Activated T-cell treated with anti-CD3 and anti-CD28 coated beads, Interleukin-2, amount 50 U/mL, for 4 hours (primary cell): ENCODE measurements at regions not wholly inside any gene's neighbourhood (a gene's known extent, or its start where the extent isn't known, plus 50 kb on each side); places are given as distances from the start of the nearest gene placed in this dataset.

Source experiments
- ATAC-seq, 2 donors: fragments of 200-7000 bp; cut with Tn5 transposase; one replicate each; pipeline ENCODE4 v1.10.0; 2021
- DNase-seq: peaks from one replicate; pipeline ENCODE4 v3.0.0-alpha.2; 2020
- H3K27me3 Mint-ChIP-seq: one replicate; pipeline ENCODE4 v1.8.0; 2021; ENCODE audit warnings: low read depth, mixed read lengths
- H3K36me3 Mint-ChIP-seq: one replicate; pipeline ENCODE4 v1.8.0; 2022; ENCODE audit warnings: mixed read lengths; ENCODE audit not compliant: insufficient read depth
- H3K4me1 Mint-ChIP-seq: one replicate; pipeline ENCODE4 v1.8.0; 2021; ENCODE audit warnings: low read depth, mixed read lengths
- H3K4me3 Mint-ChIP-seq: one replicate; pipeline ENCODE4 v1.8.0; 2021; ENCODE audit warnings: mild to moderate bottlenecking, moderate library complexity, mixed read lengths
- H3K9me3 Mint-ChIP-seq: one replicate; pipeline ENCODE4 v1.8.0; 2021; ENCODE audit warnings: mixed read lengths

GRCh38 chr9:19989213-19989612, 200.4 kb upstream of the SLC24A2 start:
- H3K36me3 Mint-ChIP-seq = no peaks in the 10 kb centered on the region
- no peak overlapping the region for H3K4me3 Mint-ChIP-seq
- H3K9me3 Mint-ChIP-seq = no peaks in the 10 kb centered on the region
- peaks cover 11% of the 10 kb centered on the region for H3K4me1 Mint-ChIP-seq
- ATAC-seq (no peak), DNase-seq (no peak)
- H3K27me3 Mint-ChIP-seq = no peaks in the 10 kb centered on the region

DNA sequence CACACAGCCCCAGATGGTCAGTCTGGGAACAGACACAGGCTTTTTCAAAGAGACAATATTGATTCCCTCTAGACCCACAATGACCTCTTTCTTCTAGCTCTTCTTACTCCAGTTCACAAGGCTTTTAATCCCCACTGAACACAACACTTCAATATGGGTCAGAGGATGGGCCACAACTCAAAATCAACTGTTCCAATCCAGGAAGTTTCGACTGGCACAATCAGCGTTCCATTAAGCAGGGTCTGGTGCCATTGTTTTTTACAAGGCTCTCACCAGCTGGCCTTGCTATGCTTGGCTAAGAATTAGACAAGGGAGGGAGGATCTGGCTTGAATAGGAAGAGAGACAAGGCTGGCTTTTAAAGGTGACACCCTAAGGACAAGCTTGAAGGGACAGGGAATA, 199.4 kb upstream of the SLC24A2 start:
- Mint-ChIP-seq H3K9me3 (no peaks in the 10 kb centered on the region), H3K4me3 (no peak overlapping the region)
- no peak for ATAC-seq

GRCh38 chr9:19985081-19985480, 196.2 kb upstream of the SLC24A2 start:
- no peaks in the 10 kb centered on the region for H3K36me3 Mint-ChIP-seq
- no peak overlapping the region for H3K4me3 Mint-ChIP-seq
- H3K27me3 Mint-ChIP-seq = no peaks in the 10 kb centered on the region
- no peak for ATAC-seq
- no peaks in the 10 kb centered on the region for H3K9me3 Mint-ChIP-seq
- DNase-seq = no peak
- H3K4me1 Mint-ChIP-seq = no peaks in the 10 kb centered on the region

More for the DNA sequence above, 199.4 kb upstream of the SLC24A2 start:
- H3K36me3 Mint-ChIP-seq = no peaks in the 10 kb centered on the region
- H3K4me1 Mint-ChIP-seq = peaks cover 11% of the 10 kb centered on the region
- no peaks in the 10 kb centered on the region for H3K27me3 Mint-ChIP-seq
- no peak for DNase-seq

DNA sequence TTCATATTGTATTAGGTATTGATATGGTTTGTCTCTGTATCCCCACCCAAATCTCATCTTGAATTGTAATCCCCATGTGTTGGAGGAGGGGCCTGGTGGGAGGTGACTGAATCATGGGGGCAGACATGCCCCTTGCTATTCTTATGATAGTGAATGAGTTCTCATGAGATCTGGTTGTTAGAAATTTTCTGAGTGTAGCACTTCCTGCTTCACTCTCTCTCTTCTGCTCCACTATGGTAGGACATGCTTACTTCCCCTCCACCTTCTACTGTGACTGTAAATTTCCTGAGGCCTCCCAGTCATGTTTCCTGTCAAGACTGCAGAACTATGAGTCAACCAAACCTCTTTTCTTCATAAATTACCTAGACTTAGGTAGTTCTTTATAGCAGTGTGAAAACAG, 187.4 kb upstream of the SLC24A2 start:
- no peaks in the 10 kb centered on the region for H3K36me3 Mint-ChIP-seq
- peaks cover 3% of the 10 kb centered on the region for H3K27me3 Mint-ChIP-seq
- ATAC-seq (peak; percentile 97 to 98), DNase-seq (peak; percentile 5)
- peak overlapping the region; percentile 29 for H3K4me3 Mint-ChIP-seq
- peaks cover 28% of the 10 kb centered on the region for H3K4me1 Mint-ChIP-seq
- H3K9me3 Mint-ChIP-seq = peaks cover 6% of the 10 kb centered on the region

GRCh38 chr9:19975499-19975898, 186.7 kb upstream of the SLC24A2 start:
- ATAC-seq = peak; percentile 26 to 31
- Mint-ChIP-seq H3K4me1 (peaks cover 28% of the 10 kb centered on the region), H3K36me3 (no peaks in the 10 kb centered on the region), H3K27me3 (peaks cover 3% of the 10 kb centered on the region), H3K9me3 (peaks cover 6% of the 10 kb centered on the region), H3K4me3 (no peak overlapping the region)
- DNase-seq = no peak

DNA sequence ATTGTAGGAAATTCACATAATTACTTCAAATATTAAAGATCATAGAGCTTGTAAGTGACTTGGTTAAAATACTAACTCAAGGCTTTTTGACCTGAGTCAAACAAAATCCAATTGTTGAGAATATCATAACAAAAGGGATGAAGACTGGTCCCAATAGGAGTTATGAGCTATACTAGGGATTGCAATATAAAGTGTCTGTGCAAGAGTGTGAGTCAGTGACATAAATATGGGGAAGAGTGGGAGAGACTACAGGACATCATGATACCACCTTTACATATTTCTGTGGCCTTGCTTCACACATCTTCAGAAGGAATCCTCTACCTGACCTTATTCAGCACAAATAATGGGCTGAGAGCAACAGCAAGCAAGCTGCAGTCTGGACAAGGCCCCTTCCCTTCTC, 180.9 kb upstream of the SLC24A2 start:
- peaks cover 2% of the 10 kb centered on the region for H3K4me1 Mint-ChIP-seq
- no peaks in the 10 kb centered on the region for H3K27me3 Mint-ChIP-seq
- H3K4me3 Mint-ChIP-seq = no peak overlapping the region
- H3K9me3 Mint-ChIP-seq = no peaks in the 10 kb centered on the region
- H3K36me3 Mint-ChIP-seq = no peaks in the 10 kb centered on the region
- no peak for DNase-seq
- no peak for ATAC-seq

DNA sequence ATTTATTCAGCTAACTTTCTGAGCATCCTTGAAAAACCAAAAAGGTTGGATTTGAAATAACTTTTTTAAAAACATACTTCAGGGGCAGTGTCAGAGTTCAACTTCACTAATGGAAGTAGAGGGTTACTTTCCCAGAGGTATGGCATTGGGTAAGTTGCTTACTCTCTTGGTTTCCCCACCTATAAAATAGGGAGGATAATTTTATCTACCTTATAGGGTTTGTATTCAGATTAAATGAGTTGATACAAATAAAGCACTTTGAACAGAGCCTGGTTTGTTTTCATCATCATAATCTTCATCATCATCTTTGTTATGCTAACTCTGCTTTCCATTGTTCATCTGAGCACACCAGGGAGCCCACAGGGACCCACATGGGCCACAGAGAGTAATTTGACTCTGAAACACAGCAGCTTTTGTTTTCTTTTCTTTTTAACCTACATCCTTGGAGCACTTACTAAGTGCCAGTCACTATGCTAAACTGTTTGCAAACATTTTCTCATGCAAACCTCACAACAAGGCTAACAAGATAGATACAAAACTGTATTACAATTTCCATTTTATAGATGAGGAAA, 179.1 kb upstream of the SLC24A2 start:
- ATAC-seq (no peak), DNase-seq (no peak)
- no peaks in the 10 kb centered on the region for H3K9me3 Mint-ChIP-seq
- peaks cover 2% of the 10 kb centered on the region for H3K4me1 Mint-ChIP-seq
- H3K4me3 Mint-ChIP-seq = no peak overlapping the region
- no peaks in the 10 kb centered on the region for H3K27me3 Mint-ChIP-seq
- H3K36me3 Mint-ChIP-seq = no peaks in the 10 kb centered on the region

GRCh38 chr9:19967216-19967887, 178.5 kb upstream of the SLC24A2 start:
- H3K27me3 Mint-ChIP-seq = no peaks in the 10 kb centered on the region
- H3K4me1 Mint-ChIP-seq = peaks cover 2% of the 10 kb centered on the region
- ATAC-seq = no peak
- H3K9me3 Mint-ChIP-seq = no peaks in the 10 kb centered on the region
- H3K4me3 Mint-ChIP-seq = no peak overlapping the region
- no peaks in the 10 kb centered on the region for H3K36me3 Mint-ChIP-seq
- DNase-seq = no peak

DNA sequence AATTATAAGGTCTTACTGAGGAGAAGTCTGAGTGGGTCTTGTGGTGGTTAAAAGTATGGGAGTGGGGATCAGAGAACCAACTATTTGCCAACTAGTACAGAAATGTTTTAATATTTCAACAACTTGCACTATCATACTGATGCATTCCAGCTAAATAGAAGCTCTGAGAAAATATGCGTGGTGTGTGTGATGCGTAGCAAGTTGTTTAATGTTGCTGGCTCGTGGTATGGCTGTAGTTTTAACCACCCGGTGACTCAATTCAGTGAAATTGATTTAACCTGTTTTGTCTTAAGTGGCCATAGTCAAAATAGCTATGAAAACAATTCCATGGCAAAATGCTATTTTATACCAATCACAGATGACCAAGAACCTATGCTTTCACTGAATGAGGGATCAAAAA, 176.5 kb upstream of the SLC24A2 start:
- Mint-ChIP-seq H3K4me3 (no peak overlapping the region), H3K9me3 (no peaks in the 10 kb centered on the region), H3K4me1 (peaks cover 2% of the 10 kb centered on the region), H3K27me3 (no peaks in the 10 kb centered on the region), H3K36me3 (no peaks in the 10 kb centered on the region)
- DNase-seq = no peak
- no peak for ATAC-seq

DNA sequence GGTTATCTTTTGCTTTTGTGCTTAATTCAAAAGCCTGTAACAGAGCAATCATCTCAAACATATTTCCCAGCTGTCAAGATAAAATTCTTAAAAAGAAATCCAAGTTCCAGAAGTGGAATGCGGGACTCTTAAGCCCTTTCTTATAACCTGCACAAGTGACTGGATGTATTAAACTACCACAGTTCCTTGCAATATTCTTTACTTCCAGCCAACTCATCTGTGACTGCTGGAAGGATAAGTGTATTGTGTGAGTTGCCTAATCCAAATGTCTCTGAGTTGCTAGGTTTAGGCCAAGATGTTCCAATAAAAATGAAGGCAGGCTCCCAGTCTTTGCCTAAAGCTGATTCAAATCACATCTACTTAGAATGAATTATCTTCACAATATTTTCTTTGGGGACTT, 159.2 kb upstream of the SLC24A2 start:
- H3K4me1 Mint-ChIP-seq = peaks cover 8% of the 10 kb centered on the region
- H3K9me3 Mint-ChIP-seq = peaks cover 2% of the 10 kb centered on the region
- ATAC-seq (no peak), DNase-seq (no peak)
- H3K36me3 Mint-ChIP-seq = no peaks in the 10 kb centered on the region
- H3K4me3 Mint-ChIP-seq = no peak overlapping the region
- H3K27me3 Mint-ChIP-seq = peaks cover 2% of the 10 kb centered on the region

- H3K4me1 Mint-ChIP-seq = peaks cover 8% of the 10 kb centered on the region
- H3K36me3 Mint-ChIP-seq = no peaks in the 10 kb centered on the region
- DNase-seq = no peak
- ATAC-seq = peak; percentile 25 to 43
- H3K27me3 Mint-ChIP-seq = peaks cover 2% of the 10 kb centered on the region
- H3K4me3 Mint-ChIP-seq = no peak overlapping the region
- no peaks in the 10 kb centered on the region for H3K9me3 Mint-ChIP-seq
These were observed 157.7 kb upstream of the SLC24A2 start for GRCh38 chr9:19946441-19947109.

- Mint-ChIP-seq H3K27me3 (peaks cover 2% of the 10 kb centered on the region), H3K4me3 (no peak overlapping the region), H3K9me3 (no peaks in the 10 kb centered on the region), H3K36me3 (no peaks in the 10 kb centered on the region), H3K4me1 (peaks cover 4% of the 10 kb centered on the region)
- ATAC-seq (no peak), DNase-seq (no peak)
These were observed 153.0 kb upstream of the SLC24A2 start for GRCh38 chr9:19941874-19942273.

GRCh38 chr9:19940811-19941535, 152.1 kb upstream of the SLC24A2 start:
- Mint-ChIP-seq H3K9me3 (no peaks in the 10 kb centered on the region), H3K4me1 (no peaks in the 10 kb centered on the region), H3K27me3 (peaks cover 2% of the 10 kb centered on the region), H3K4me3 (no peak overlapping the region), H3K36me3 (no peaks in the 10 kb centered on the region)
- no peak for DNase-seq
- no peak for ATAC-seq

DNA sequence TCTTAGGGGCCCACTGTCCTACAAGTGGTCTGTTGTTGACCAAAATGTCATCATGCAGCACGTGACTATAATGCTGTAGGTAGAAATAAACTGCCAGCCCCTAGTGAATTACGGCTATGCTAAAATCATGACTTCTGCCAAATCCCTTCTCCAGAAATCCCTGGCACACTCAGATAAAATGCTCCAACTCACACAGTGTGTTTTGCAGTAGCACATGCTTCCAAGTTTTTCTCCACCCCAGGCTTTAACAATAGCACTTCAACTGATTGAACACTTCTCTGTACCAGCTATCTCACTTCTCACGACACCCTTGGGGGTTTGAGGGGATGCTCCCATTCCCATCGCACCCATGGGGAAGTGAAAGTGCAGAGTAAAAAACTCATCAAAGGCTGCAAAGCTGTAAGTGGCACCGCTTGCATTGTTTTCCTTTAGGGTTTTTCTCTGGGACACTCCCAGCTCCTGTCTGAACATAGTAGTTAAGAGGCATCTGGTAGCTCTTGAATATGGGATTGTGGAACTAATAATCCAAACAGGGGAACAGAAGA, 151.0 kb upstream of the SLC24A2 start:
- Mint-ChIP-seq H3K9me3 (no peaks in the 10 kb centered on the region), H3K4me3 (no peak overlapping the region), H3K4me1 (no peaks in the 10 kb centered on the region), H3K36me3 (no peaks in the 10 kb centered on the region), H3K27me3 (peaks cover 10% of the 10 kb centered on the region)
- no peak for ATAC-seq
- no peak for DNase-seq
